Globus pallidus (tissue), 1 donor: ENCODE measurements at regions not wholly inside any gene's neighbourhood (a gene's known extent, or its start where the extent isn't known, plus 50 kb on each side); places are given as distances from the start of the nearest gene placed in this dataset.
"Not testable (repeated sequence)": the region's sequence is repeated elsewhere in the genome, so short reads cannot be mapped to it uniquely, and the experiment has no call there.

Source experiments
- DNase-seq: peaks from one replicate; pipeline ENCODE4 v3.0.0-alpha.2; 2015; ENCODE audit warnings: low spot score

GRCh38 chr3:110946810-110947209 is 124.8 kb upstream of the NECTIN3 start:
- DNase-seq, result no peak

GRCh38 chr3:110949194-110949593 is 122.4 kb upstream of the NECTIN3 start:
- DNase-seq, result not testable (repeated sequence)

GRCh38 chr3:110955301-110955880 is 116.2 kb upstream of the NECTIN3 start:
- DNase-seq, result no peak

- DNase-seq, result no peak
Observed at GRCh38 chr3:110956081-110956480, 115.5 kb upstream of the NECTIN3 start.

GRCh38 chr3:110957247-110958025 is 114.2 kb upstream of the NECTIN3 start:
- DNase-seq, result no peak

GRCh38 chr3:110958313-110959147 is 113.1 kb upstream of the NECTIN3 start:
- DNase-seq, result no peak

- DNase-seq, result no peak
Observed at GRCh38 chr3:110965976-110966375, 105.6 kb upstream of the NECTIN3 start.

- no peak for DNase-seq
Observed at GRCh38 chr3:110966966-110967663, 104.5 kb upstream of the NECTIN3 start.

- no peak for DNase-seq
Observed at GRCh38 chr3:110968076-110968475, 103.5 kb upstream of the NECTIN3 start.

- no peak for DNase-seq
Observed at GRCh38 chr3:110969229-110970211, 102.1 kb upstream of the NECTIN3 start.

GRCh38 chr3:110971010-110971601 is 100.5 kb upstream of the NECTIN3 start:
- DNase-seq, result no peak

GRCh38 chr3:110973263-110973895 is 98.2 kb upstream of the NECTIN3 start:
- DNase-seq, result no peak

- DNase-seq, result no peak
Observed at GRCh38 chr3:110974902-110975301, 96.7 kb upstream of the NECTIN3 start.

- DNase-seq, result no peak
Observed at GRCh38 chr3:110984456-110985250, 87.0 kb upstream of the NECTIN3 start.

GRCh38 chr3:110989446-110989845 is 82.2 kb upstream of the NECTIN3 start:
- no peak for DNase-seq

GRCh38 chr3:110995461-110996231 is 76.0 kb upstream of the NECTIN3 start:
- no peak for DNase-seq

- not testable (repeated sequence) for DNase-seq
Observed at GRCh38 chr3:110998766-110999165, 72.8 kb upstream of the NECTIN3 start.

- DNase-seq, result not testable (repeated sequence)
Observed at GRCh38 chr3:111006485-111006884, 65.1 kb upstream of the NECTIN3 start.
